ENCODE measurements at regions not wholly inside any gene's neighbourhood (a gene's known extent, or its start where the extent isn't known, plus 50 kb on each side); places are given as distances from the start of the nearest gene placed in this dataset.

DNA sequence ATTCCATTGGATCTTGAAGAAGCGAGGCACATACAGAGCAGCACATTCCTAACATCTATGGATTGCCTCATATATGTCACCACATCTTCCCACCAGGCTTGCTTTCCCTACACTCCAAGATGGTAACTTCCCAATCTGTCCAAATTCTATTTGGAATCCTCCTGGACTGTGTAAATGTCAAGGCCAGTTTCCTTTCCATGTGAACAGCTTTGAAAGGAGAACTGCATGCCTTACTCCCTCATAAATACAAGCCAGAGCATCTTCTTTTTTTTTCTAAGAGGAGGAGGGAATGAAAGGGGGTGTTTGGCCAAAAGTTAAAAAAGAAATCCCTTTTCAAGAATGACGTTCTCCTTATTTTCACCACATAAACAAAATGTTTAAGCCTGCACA lies 103.8 kb upstream of the OSR1 start:
- 85 to 87% methylated on average over 2 of the region's 2 CpGs for WGBS, 2 donors
- Histone ChIP-seq H3K4me1 (no peaks in the 10 kb centered on the region), H3K4me3 (replicated peaks in 1 of 3) (no peak overlapping the region), H3K27me3 (no peaks in the 10 kb centered on the region), H3K9me3 (no peaks in the 10 kb centered on the region), H3K27ac (no peak overlapping the region), H3K36me3 (no peaks in the 10 kb centered on the region)
- intact Hi-C loops (cut with DNase I): no loop called here
- no peak for DNase-seq
- TF ChIP-seq POLR2A (IDR thresholded peaks at IDR 0.05): no peak
- TF ChIP-seq, protein P1, sequence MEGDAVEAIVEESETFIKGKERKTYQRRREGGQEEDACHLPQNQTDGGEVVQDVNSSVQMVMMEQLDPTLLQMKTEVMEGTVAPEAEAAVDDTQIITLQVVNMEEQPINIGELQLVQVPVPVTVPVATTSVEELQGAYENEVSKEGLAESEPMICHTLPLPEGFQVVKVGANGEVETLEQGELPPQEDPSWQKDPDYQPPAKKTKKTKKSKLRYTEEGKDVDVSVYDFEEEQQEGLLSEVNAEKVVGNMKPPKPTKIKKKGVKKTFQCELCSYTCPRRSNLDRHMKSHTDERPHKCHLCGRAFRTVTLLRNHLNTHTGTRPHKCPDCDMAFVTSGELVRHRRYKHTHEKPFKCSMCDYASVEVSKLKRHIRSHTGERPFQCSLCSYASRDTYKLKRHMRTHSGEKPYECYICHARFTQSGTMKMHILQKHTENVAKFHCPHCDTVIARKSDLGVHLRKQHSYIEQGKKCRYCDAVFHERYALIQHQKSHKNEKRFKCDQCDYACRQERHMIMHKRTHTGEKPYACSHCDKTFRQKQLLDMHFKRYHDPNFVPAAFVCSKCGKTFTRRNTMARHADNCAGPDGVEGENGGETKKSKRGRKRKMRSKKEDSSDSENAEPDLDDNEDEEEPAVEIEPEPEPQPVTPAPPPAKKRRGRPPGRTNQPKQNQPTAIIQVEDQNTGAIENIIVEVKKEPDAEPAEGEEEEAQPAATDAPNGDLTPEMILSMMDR (IDR thresholded peaks at IDR 0.05): no peak

DNA sequence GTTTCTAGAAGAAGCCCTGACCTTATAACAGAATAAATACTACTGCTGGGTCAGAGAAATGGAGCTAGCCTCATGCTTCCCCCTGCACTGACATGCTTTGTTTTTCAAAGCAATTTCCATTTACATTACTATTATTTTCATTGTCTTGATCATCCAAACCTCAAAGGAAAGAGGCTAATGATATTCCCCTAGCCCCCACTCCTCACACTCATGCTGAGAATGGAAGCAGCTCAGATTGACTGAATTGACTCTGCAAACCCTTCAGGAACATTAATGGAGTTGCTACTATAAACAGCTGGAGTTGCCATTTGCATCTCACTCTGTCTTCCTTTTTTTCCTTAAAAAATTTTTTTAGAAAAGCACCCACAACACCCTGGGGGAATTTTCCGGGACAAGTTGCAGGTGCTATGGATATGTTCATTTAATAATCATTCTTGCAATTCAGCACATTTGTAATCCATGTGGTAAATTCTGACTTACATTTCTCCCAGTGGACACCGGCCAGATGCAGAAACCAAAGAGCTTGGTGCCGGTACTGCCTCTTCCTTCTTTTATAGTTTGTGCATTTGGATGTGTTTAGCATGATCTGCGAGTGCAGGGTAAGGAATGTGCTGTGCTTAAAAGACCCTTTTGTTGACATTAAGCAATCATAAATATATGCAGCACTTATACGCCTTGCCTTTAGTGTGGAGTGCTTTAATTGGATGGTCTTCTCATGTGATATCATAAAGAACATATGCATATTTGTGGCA lies 103.3 kb upstream of the OSR1 start:
- H3K36me3 ChIP-seq: no peaks in the 10 kb centered on the region
- H3K27me3 ChIP-seq: no peaks in the 10 kb centered on the region
- H3K4me1 ChIP-seq: no peaks in the 10 kb centered on the region
- DNase-seq: no peak
- 53 to 54% methylated on average over 5 of the region's 5 CpGs for WGBS, 2 donors
- H3K27ac ChIP-seq: no peak overlapping the region
- no peak overlapping the region for H3K4me3 ChIP-seq (replicated peaks in 1 of 3)
- intact Hi-C loops (cut with DNase I): no loop called here
- H3K9me3 ChIP-seq: no peaks in the 10 kb centered on the region
- TF ChIP-seq, protein P1 (IDR thresholded peaks at IDR 0.05): no peak
- TF ChIP-seq POLR2A (IDR thresholded peaks at IDR 0.05): no peak

DNA sequence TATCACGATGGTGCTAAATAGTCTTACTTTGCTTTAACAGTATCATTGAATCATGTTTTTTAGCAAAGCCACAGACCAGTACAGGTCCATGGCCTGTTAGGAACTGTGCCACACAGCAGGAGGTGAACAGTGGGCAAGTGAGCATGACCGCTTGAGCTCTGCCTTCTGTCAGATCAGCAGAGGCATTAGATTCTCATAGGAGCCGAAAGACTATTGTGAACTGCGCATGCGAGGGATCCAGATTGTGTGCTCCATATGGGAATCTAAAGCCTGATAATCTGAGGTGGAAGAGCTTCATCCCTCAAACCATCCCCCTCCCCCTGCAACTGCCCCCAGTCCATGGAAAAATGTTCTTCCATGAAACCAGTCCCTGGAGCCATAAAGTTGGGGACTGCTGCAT lies 102.3 kb upstream of the OSR1 start:
- no peak for TF ChIP-seq POLR2A (IDR thresholded peaks at IDR 0.05)
- TF ChIP-seq, protein P1 (IDR thresholded peaks at IDR 0.05): no peak
- intact Hi-C loops (cut with DNase I): no loop called here
- 89 to 95% methylated on average over 5 of the region's 5 CpGs for WGBS, 2 donors
- no peaks in the 10 kb centered on the region for H3K4me1 ChIP-seq
- H3K4me3 ChIP-seq (replicated peaks in 1 of 3): no peak overlapping the region
- H3K9me3 ChIP-seq: no peaks in the 10 kb centered on the region
- no peaks in the 10 kb centered on the region for H3K27me3 ChIP-seq
- DNase-seq: no peak
- H3K36me3 ChIP-seq: no peaks in the 10 kb centered on the region
- H3K27ac ChIP-seq: no peak overlapping the region

DNA sequence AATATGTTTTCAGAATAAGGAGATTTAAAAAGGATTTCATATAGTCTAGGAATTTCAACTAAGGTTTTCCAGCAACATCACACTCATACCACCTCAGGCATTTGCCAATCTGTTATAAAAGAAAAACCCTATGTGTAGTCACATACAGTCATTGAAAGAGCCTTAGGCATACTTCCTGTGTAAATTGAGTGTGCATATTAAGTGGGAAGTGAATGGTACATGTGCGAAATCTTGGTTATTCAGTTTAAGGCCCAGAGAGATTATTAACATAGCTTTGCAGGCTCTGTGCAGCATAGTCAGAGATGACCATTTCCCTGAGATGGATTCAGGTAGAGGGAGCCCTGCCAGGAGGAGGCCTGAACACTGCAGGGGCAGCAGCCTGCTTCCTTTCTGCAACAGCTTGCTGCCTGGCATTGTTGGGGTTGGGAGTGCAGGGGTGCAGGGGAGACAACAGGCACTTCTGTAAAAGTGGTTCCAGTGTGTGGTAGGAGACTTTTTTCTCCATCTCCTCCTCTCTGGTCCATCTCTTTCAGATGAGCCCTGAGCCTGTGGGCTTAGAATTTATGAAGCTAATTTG lies 100.1 kb upstream of the OSR1 start:
- no peaks in the 10 kb centered on the region for H3K4me1 ChIP-seq
- no peaks in the 10 kb centered on the region for H3K9me3 ChIP-seq
- H3K27ac ChIP-seq: no peak overlapping the region
- no peaks in the 10 kb centered on the region for H3K27me3 ChIP-seq
- no peak for TF ChIP-seq POLR2A (IDR thresholded peaks at IDR 0.05)
- TF ChIP-seq, protein P1 (IDR thresholded peaks at IDR 0.05): no peak
- no peak for DNase-seq
- 96 to 100% methylated on average over 1 of the region's 1 CpG for WGBS, 2 donors
- intact Hi-C loops (cut with DNase I): no loop called here
- no peaks in the 10 kb centered on the region for H3K36me3 ChIP-seq
- H3K4me3 ChIP-seq (replicated peaks in 1 of 3): no peak overlapping the region

DNA sequence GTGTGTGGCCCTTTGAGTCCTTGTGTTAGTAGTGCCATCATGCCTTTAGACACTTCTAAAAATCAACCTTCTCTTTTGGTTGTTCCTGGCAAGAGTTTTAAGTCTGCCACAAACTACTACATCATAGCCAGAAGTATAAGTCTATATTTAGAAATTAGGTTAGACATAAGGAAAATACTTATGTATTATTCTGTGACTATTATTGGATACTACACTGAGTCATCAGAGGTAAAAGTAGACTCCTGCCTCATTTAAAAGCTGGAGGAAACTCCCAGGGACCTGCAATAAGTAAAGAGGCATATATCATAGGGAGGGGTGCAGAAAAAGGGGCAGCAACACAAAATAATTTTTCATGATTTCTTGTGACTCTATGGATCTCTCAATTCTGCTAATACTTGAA lies 99.4 kb upstream of the OSR1 start:
- TF ChIP-seq, protein P1 (IDR thresholded peaks at IDR 0.05): no peak
- TF ChIP-seq POLR2A (IDR thresholded peaks at IDR 0.05): no peak

More for the DNA sequence above, 99.4 kb upstream of the OSR1 start:
- Histone ChIP-seq H3K36me3 (no peaks in the 10 kb centered on the region), H3K27ac (no peak overlapping the region), H3K4me3 (replicated peaks in 1 of 3) (no peak overlapping the region), H3K27me3 (no peaks in the 10 kb centered on the region), H3K9me3 (no peaks in the 10 kb centered on the region), H3K4me1 (no peaks in the 10 kb centered on the region)
- intact Hi-C loops (cut with DNase I): no loop called here
- DNase-seq: no peak
